K562 (cell line): ENCODE measurements at regions not wholly inside any gene's neighbourhood (a gene's known extent, or its start where the extent isn't known, plus 50 kb on each side); places are given as distances from the start of the nearest gene placed in this dataset.

ENCODE experiments used
- ATAC-seq: fragments of 200-7000 bp; cut with Tn5 transposase; 3 replicates; pipeline ENCODE4 v1.9.1; 2020; ENCODE audit warnings: moderate library complexity
- BruUV-seq: library from RNA; stranded (reverse); fragments of 400-500 nt; replicated peaks from 2 replicates; lab custom pipeline; 2021; lab: Mats Ljungman, UMichigan
- CTCF ChIA-PET: fragments of 300-600 bp; formaldehyde crosslinking; extraction: SDS; loops from one replicate; lab custom pipeline; 2021; ENCODE audit warnings: low intra/inter-chr PET ratio; lab: Yijun Ruan, JAX
- POLR2A ChIA-PET: fragments of 300-600, 350-650 bp; sonication (Branson Sonifier 250); formaldehyde crosslinking; extraction: SDS; loops from one replicate; lab custom pipeline; 2021; ENCODE audit warnings: antibody characterized with exemption, inconsistent platforms; lab: Yijun Ruan, JAX
- DNase-seq, 4 experiments: peaks; one replicate each; pipeline versions ENCODE4 v3.0.0 to v3.0.0-alpha.2; 2011 to 2018; ENCODE audit warnings: low spot score in 3 of 4, mixed read lengths in 3 of 4; ENCODE audit errors: extremely low read depth in 1 of 4
- FAIRE-seq: peaks from 2 replicates; lab custom pipeline; 2011; peaks lifted over from hg19 to GRCh38; lab: Jason Lieb, UNC
- H2AFZ ChIP-seq: 2 replicates; pipeline ENCODE4 v1.6.0; 2011; ENCODE audit warnings: low read depth, low read length, control low read depth, inconsistent platforms
- H3K27ac ChIP-seq: fragments of 200-600 bp; 3 replicates; pipeline ENCODE4 v1.8.0; 2011; ENCODE audit warnings: low read depth, mild to moderate bottlenecking, control low read depth, inconsistent platforms, low read length, moderate library complexity, mixed read lengths; ENCODE audit errors: extremely low read depth
- H3K27me3 ChIP-seq, 2 experiments: fragments of 300-600 bp in 1 of 2; 2 replicates in 1 of 2; 3 replicates in 1 of 2; pipeline versions ENCODE4 v1.6.0 to v1.8.0; 2011; ENCODE audit warnings: inconsistent platforms in 2 of 2, low read length in 2 of 2, mild to moderate bottlenecking in 1 of 2, mixed read lengths in 1 of 2, moderate library complexity in 1 of 2; ENCODE audit not compliant: control insufficient read depth in 2 of 2, insufficient read depth in 2 of 2
- H3K36me3 ChIP-seq: fragments of 300-600 bp; 3 replicates; pipeline ENCODE4 v1.8.0; 2011; ENCODE audit warnings: mild to moderate bottlenecking, low read length, inconsistent platforms; ENCODE audit not compliant: control insufficient read depth, insufficient read depth
- H3K4me1 ChIP-seq, 2 experiments: fragments of 200-600 bp in 1 of 2; replicated peaks in 1 of 2; 2 replicates in 1 of 2; 3 replicates in 1 of 2; pipeline versions ENCODE4 v1.5.1 to v1.8.0; 2011; ENCODE audit warnings: inconsistent platforms in 2 of 2, low read length in 2 of 2, mild to moderate bottlenecking in 1 of 2, mixed read lengths in 1 of 2, moderate library complexity in 1 of 2; ENCODE audit not compliant: control insufficient read depth in 2 of 2, insufficient read depth in 2 of 2
- H3K4me2 ChIP-seq: 2 replicates; pipeline ENCODE4 v1.6.1; 2011; ENCODE audit warnings: low read length, control low read depth, inconsistent platforms, mixed read lengths; ENCODE audit not compliant: insufficient read depth
- H3K4me3 ChIP-seq: fragments of 200-600 bp; sonication (generic), shearing (Covaris generic); 2 replicates; pipeline ENCODE4 v1.5.1; 2016; ENCODE audit warnings: control low read depth, inconsistent platforms
- H3K79me2 ChIP-seq: fragments of 200-600 bp; 3 replicates; pipeline ENCODE4 v1.8.0; 2011; ENCODE audit warnings: low read length, inconsistent platforms; ENCODE audit not compliant: control insufficient read depth, insufficient read depth
- H3K9ac ChIP-seq, 2 experiments: 2 replicates each; pipeline versions ENCODE4 v1.6.0 to v1.6.1; 2011; ENCODE audit warnings: low read depth in 2 of 2, low read length in 2 of 2, control low read depth in 1 of 2, inconsistent platforms in 1 of 2, mild to moderate bottlenecking in 1 of 2, mixed read lengths in 1 of 2; ENCODE audit not compliant: insufficient read depth in 1 of 2
- H3K9me1 ChIP-seq: one replicate; pipeline ENCODE4 v1.6.0; 2011; ENCODE audit warnings: inconsistent platforms, mild to moderate bottlenecking, low read length, moderate library complexity; ENCODE audit not compliant: control insufficient read depth, insufficient read depth
- H3K9me3 ChIP-seq: replicated peaks from 2 replicates; pipeline ENCODE4 v1.5.1; 2011; ENCODE audit warnings: low read depth, low read length, inconsistent platforms; ENCODE audit not compliant: control insufficient read depth, insufficient read depth
- H4K20me1 ChIP-seq: replicated peaks from 2 replicates; pipeline ENCODE4 v1.6.1; 2011; ENCODE audit warnings: low read length, inconsistent platforms, mixed read lengths; ENCODE audit not compliant: control insufficient read depth, insufficient read depth
- DPF2 ChIP-seq: fragments of 450-650 bp; IDR thresholded peaks from 2 replicates; pipeline ENCODE4 v1.6.1; 2016
- ESRRB ChIP-seq: fragments of 250-450 bp; sonication (Bioruptor Pico); IDR thresholded peaks from 2 replicates; pipeline ENCODE4 v1.5.0; 2020; ENCODE audit warnings: mild to moderate bottlenecking, moderate library complexity, borderline replicate concordance
- LCOR ChIP-seq: sonication (generic); formaldehyde crosslinking; IDR thresholded peaks from 2 replicates; pipeline ENCODE4 v1.8.0; 2022; ENCODE audit warnings: mild to moderate bottlenecking, missing genetic modification reagents
- POLR2G ChIP-seq: fragments of 200-400 bp; formaldehyde crosslinking; IDR thresholded peaks from 2 replicates; pipeline ENCODE4 v1.6.1; 2017; ENCODE audit warnings: low read depth, mild to moderate bottlenecking, antibody characterized with exemption, low read length, moderate library complexity
- ZNF583 ChIP-seq: fragments of 250-450 bp; sonication (Bioruptor Pico); IDR thresholded peaks from 2 replicates; pipeline ENCODE4 v1.4.0; 2020
- ZNF830 ChIP-seq: fragments of 250-450 bp; sonication (Bioruptor Pico); IDR thresholded peaks from 2 replicates; pipeline ENCODE4 v1.5.0; 2021; ENCODE audit warnings: mild to moderate bottlenecking
- WGBS: fragments of 100-300 bp; shearing (Covaris generic); methylation state at CpG from one replicate; pipeline ENCODE4 v1.1.6; 2016; ENCODE audit warnings: low coverage, mixed read lengths; ENCODE audit not compliant: insufficient coverage; ENCODE audit errors: missing lambda C conversion rate; 5-methylcytosine and 5-hydroxymethylcytosine counted together
- in situ Hi-C: fragments of 300-500 bp; cut with MboI; formaldehyde crosslinking; loops from 4 replicates; pipeline ENCODE4 v1.15.0; 2018; ENCODE audit warnings: inconsistent platforms, mixed read lengths
- intact Hi-C: fragments of 100-400 bp; cut with micrococcal nuclease; formaldehyde crosslinking; loops from 2 replicates; pipeline ENCODE4 v1.14.2; 2022

GRCh38 chr13:76500894-76501293, 385.3 kb downstream of the KCTD12 start:
- POLR2A ChIA-PET: no interaction called here
- no peak for TF ChIP-seq DPF2
- no peak for TF ChIP-seq ZNF830 (CRISPR knock-in tag)
- no peaks in the 10 kb centered on the region for H4K20me1 ChIP-seq
- in situ Hi-C loops (no loop called here), intact Hi-C loops (no loop called here)
- H3K27me3 ChIP-seq: no peaks in the 10 kb centered on the region
- H3K79me2 ChIP-seq: no peaks in the 10 kb centered on the region
- no peaks in the 10 kb centered on the region for H3K4me1 ChIP-seq
- no peak for DNase-seq
- BruUV-seq: no TSS peak
- no peak overlapping the region for H2AFZ ChIP-seq
- H3K9me3 ChIP-seq: no peaks in the 10 kb centered on the region
- H3K9me1 ChIP-seq: no peaks in the 10 kb centered on the region
- no peak overlapping the region for H3K4me2 ChIP-seq
- 0% methylated on average over 3 of the region's 3 CpGs for WGBS
- ATAC-seq: no peak
- no peak overlapping the region for H3K4me3 ChIP-seq
- no peak overlapping the region for H3K9ac ChIP-seq
- no peak for FAIRE-seq
- H3K27ac ChIP-seq: no peak overlapping the region
- CTCF ChIA-PET: no interaction called here
- H3K36me3 ChIP-seq: no peaks in the 10 kb centered on the region

- 0% methylated on average over 1 of the region's 1 CpG for WGBS
- no peaks in the 10 kb centered on the region for H3K9me3 ChIP-seq
- no peaks in the 10 kb centered on the region for H3K27me3 ChIP-seq
- H2AFZ ChIP-seq: no peak overlapping the region
- no peak for DNase-seq
- no peak overlapping the region for H3K4me2 ChIP-seq
- no peak for ATAC-seq
- no peak for TF ChIP-seq ESRRB
- no peak for TF ChIP-seq POLR2G
- no peak for TF ChIP-seq ZNF583 (CRISPR knock-in tag)
- no peak for TF ChIP-seq LCOR (CRISPR knock-in tag)
- H3K36me3 ChIP-seq: no peaks in the 10 kb centered on the region
- no peaks in the 10 kb centered on the region for H3K4me1 ChIP-seq
- H3K79me2 ChIP-seq: no peaks in the 10 kb centered on the region
- intact Hi-C loops (no loop called here), in situ Hi-C loops (no loop called here)
- no peaks in the 10 kb centered on the region for H4K20me1 ChIP-seq
- POLR2A ChIA-PET: no interaction called here
- CTCF ChIA-PET: no interaction called here
- H3K27ac ChIP-seq: no peak overlapping the region
- no peak overlapping the region for H3K4me3 ChIP-seq
- no TSS peak for BruUV-seq
- no peak overlapping the region for H3K9ac ChIP-seq
- H3K9me1 ChIP-seq: no peaks in the 10 kb centered on the region
- no peak for FAIRE-seq
Observed at GRCh38 chr13:76499891-76500290, 386.3 kb downstream of the KCTD12 start.
